ENCODE measurements at regions not wholly inside any gene's neighbourhood (a gene's known extent, or its start where the extent isn't known, plus 50 kb on each side); places are given as distances from the start of the nearest gene placed in this dataset.

- Histone ChIP-seq H3K9me3 (ENCODE audit: control insufficient read depth in 2 of 2, insufficient read depth in 1 of 2, low read depth in 1 of 2, low read length in 1 of 2) (no peaks in the 10 kb centered on the region), H3K27ac (ENCODE audit: low read depth in 2 of 2, low read length in 1 of 2) (no peak overlapping the region), H3K4me1 (ENCODE audit: control insufficient read depth in 2 of 2, insufficient read depth in 2 of 2, low read length in 1 of 2) (no peaks in the 10 kb centered on the region), H3K36me3 (ENCODE audit: control insufficient read depth in 2 of 2, insufficient read depth in 2 of 2, low read length in 1 of 2) (no peaks in the 10 kb centered on the region), H3K27me3 (ENCODE audit: control insufficient read depth in 1 of 2, insufficient read depth in 2 of 2, low read length in 2 of 2) (no peaks in the 10 kb centered on the region), H3K4me3 (ENCODE audit: low read depth in 1 of 2, low read length in 2 of 2) (no peak overlapping the region)
- 56 to 77% methylated on average over 2 of the region's 2 CpGs for whole genome bisulfite sequencing, 2 donors
Measured at GRCh38 chr5:164860896-164861295, 1355.5 kb downstream of the MAT2B start.

- H3K36me3 ChIP-seq (ENCODE audit: control insufficient read depth in 2 of 2, insufficient read depth in 2 of 2, low read length in 1 of 2), result no peaks in the 10 kb centered on the region
- H3K27me3 ChIP-seq (ENCODE audit: control insufficient read depth in 1 of 2, insufficient read depth in 2 of 2, low read length in 2 of 2), result no peaks in the 10 kb centered on the region
- no peaks in the 10 kb centered on the region for H3K4me1 ChIP-seq (ENCODE audit: control insufficient read depth in 2 of 2, insufficient read depth in 2 of 2, low read length in 1 of 2)
- no peaks in the 10 kb centered on the region for H3K9me3 ChIP-seq (ENCODE audit: control insufficient read depth in 2 of 2, insufficient read depth in 1 of 2, low read depth in 1 of 2, low read length in 1 of 2)
- H3K4me3 ChIP-seq (ENCODE audit: low read depth in 1 of 2, low read length in 2 of 2), result no peak overlapping the region
- WGBS, 2 donors, result 59 to 72% methylated on average over 1 of the region's 1 CpG
- no peak overlapping the region for H3K27ac ChIP-seq (ENCODE audit: low read depth in 2 of 2, low read length in 1 of 2)
Measured at GRCh38 chr5:164861610-164862009, 1356.2 kb downstream of the MAT2B start.

GRCh38 chr5:164868761-164869160 is 1363.3 kb downstream of the MAT2B start:
- Histone ChIP-seq H3K27me3 (ENCODE audit: control insufficient read depth in 1 of 2, insufficient read depth in 2 of 2, low read length in 2 of 2) (no peaks in the 10 kb centered on the region), H3K9me3 (ENCODE audit: control insufficient read depth in 2 of 2, insufficient read depth in 1 of 2, low read depth in 1 of 2, low read length in 1 of 2) (no peaks in the 10 kb centered on the region), H3K4me3 (ENCODE audit: low read depth in 1 of 2, low read length in 2 of 2) (no peak overlapping the region), H3K4me1 (ENCODE audit: control insufficient read depth in 2 of 2, insufficient read depth in 2 of 2, low read length in 1 of 2) (no peaks in the 10 kb centered on the region), H3K36me3 (ENCODE audit: control insufficient read depth in 2 of 2, insufficient read depth in 2 of 2, low read length in 1 of 2) (no peaks in the 10 kb centered on the region), H3K27ac (ENCODE audit: low read depth in 2 of 2, low read length in 1 of 2) (no peak overlapping the region)

GRCh38 chr5:164869325-164869724 is 1363.9 kb downstream of the MAT2B start:
- H3K27ac ChIP-seq (ENCODE audit: low read depth in 2 of 2, low read length in 1 of 2), result no peak overlapping the region
- no peaks in the 10 kb centered on the region for H3K36me3 ChIP-seq (ENCODE audit: control insufficient read depth in 2 of 2, insufficient read depth in 2 of 2, low read length in 1 of 2)
- WGBS, 2 donors, result 92 to 93% methylated on average over 4 of the region's 4 CpGs
- no peaks in the 10 kb centered on the region for H3K27me3 ChIP-seq (ENCODE audit: control insufficient read depth in 1 of 2, insufficient read depth in 2 of 2, low read length in 2 of 2)
- no peaks in the 10 kb centered on the region for H3K4me1 ChIP-seq (ENCODE audit: control insufficient read depth in 2 of 2, insufficient read depth in 2 of 2, low read length in 1 of 2)
- no peaks in the 10 kb centered on the region for H3K9me3 ChIP-seq (ENCODE audit: control insufficient read depth in 2 of 2, insufficient read depth in 1 of 2, low read depth in 1 of 2, low read length in 1 of 2)
- no peak overlapping the region for H3K4me3 ChIP-seq (ENCODE audit: low read depth in 1 of 2, low read length in 2 of 2)

- no peaks in the 10 kb centered on the region for H3K9me3 ChIP-seq (ENCODE audit: control insufficient read depth in 2 of 2, insufficient read depth in 1 of 2, low read depth in 1 of 2, low read length in 1 of 2)
- no peaks in the 10 kb centered on the region for H3K27me3 ChIP-seq (ENCODE audit: control insufficient read depth in 1 of 2, insufficient read depth in 2 of 2, low read length in 2 of 2)
- H3K36me3 ChIP-seq (ENCODE audit: control insufficient read depth in 2 of 2, insufficient read depth in 2 of 2, low read length in 1 of 2), result no peaks in the 10 kb centered on the region
- H3K27ac ChIP-seq (ENCODE audit: low read depth in 2 of 2, low read length in 1 of 2), result no peak overlapping the region
- H3K4me3 ChIP-seq (ENCODE audit: low read depth in 1 of 2, low read length in 2 of 2), result no peak overlapping the region
- H3K4me1 ChIP-seq (ENCODE audit: control insufficient read depth in 2 of 2, insufficient read depth in 2 of 2, low read length in 1 of 2), result no peaks in the 10 kb centered on the region
- 48 to 51% methylated on average over 1 of the region's 1 CpG for WGBS, 2 donors
Measured at GRCh38 chr5:164876793-164877192, 1371.4 kb downstream of the MAT2B start.

GRCh38 chr5:164881442-164881841 is 1376.0 kb downstream of the MAT2B start:
- 90 to 93% methylated on average over 12 of the region's 12 CpGs for WGBS, 2 donors
- H3K27ac ChIP-seq (ENCODE audit: low read depth in 2 of 2, low read length in 1 of 2), result no peak overlapping the region
- H3K9me3 ChIP-seq (ENCODE audit: control insufficient read depth in 2 of 2, insufficient read depth in 1 of 2, low read depth in 1 of 2, low read length in 1 of 2), result no peaks in the 10 kb centered on the region
- no peaks in the 10 kb centered on the region for H3K27me3 ChIP-seq (ENCODE audit: control insufficient read depth in 1 of 2, insufficient read depth in 2 of 2, low read length in 2 of 2)
- no peak overlapping the region for H3K4me3 ChIP-seq (ENCODE audit: low read depth in 1 of 2, low read length in 2 of 2)
- H3K36me3 ChIP-seq (ENCODE audit: control insufficient read depth in 2 of 2, insufficient read depth in 2 of 2, low read length in 1 of 2), result no peaks in the 10 kb centered on the region
- H3K4me1 ChIP-seq (ENCODE audit: control insufficient read depth in 2 of 2, insufficient read depth in 2 of 2, low read length in 1 of 2), result no peaks in the 10 kb centered on the region

- H3K27me3 ChIP-seq (ENCODE audit: control insufficient read depth in 1 of 2, insufficient read depth in 2 of 2, low read length in 2 of 2), result no peaks in the 10 kb centered on the region
- 71% methylated on average over 3 of the region's 3 CpGs for WGBS, 2 donors
- H3K4me1 ChIP-seq (ENCODE audit: control insufficient read depth in 2 of 2, insufficient read depth in 2 of 2, low read length in 1 of 2), result no peaks in the 10 kb centered on the region
- H3K36me3 ChIP-seq (ENCODE audit: control insufficient read depth in 2 of 2, insufficient read depth in 2 of 2, low read length in 1 of 2), result no peaks in the 10 kb centered on the region
- H3K4me3 ChIP-seq (ENCODE audit: low read depth in 1 of 2, low read length in 2 of 2), result no peak overlapping the region
- no peak overlapping the region for H3K27ac ChIP-seq (ENCODE audit: low read depth in 2 of 2, low read length in 1 of 2)
- H3K9me3 ChIP-seq (ENCODE audit: control insufficient read depth in 2 of 2, insufficient read depth in 1 of 2, low read depth in 1 of 2, low read length in 1 of 2), result no peaks in the 10 kb centered on the region
Measured at GRCh38 chr5:164885179-164885578, 1379.8 kb downstream of the MAT2B start.

DNA sequence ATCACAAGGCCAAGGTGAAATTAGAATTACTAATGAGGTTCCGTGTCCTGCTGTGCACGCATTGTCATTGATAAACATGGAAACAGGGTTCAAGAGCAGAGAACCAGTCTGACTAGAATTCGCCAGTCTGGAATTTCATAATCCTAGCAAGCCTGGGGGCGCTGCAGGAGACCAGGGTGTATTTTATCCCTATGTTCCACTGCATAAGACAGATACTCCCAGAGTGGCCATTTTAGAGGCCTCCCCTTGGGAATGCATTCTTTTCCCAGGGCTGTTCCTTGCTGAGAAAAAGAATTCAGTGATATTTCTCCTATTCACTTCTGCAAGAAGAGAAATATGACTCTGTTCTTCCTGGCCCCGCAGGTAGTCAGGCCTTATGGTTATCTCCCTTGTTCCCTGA is 1387.7 kb downstream of the MAT2B start:
- WGBS, 2 donors, result 70 to 73% methylated on average over 5 of the region's 5 CpGs

DNA sequence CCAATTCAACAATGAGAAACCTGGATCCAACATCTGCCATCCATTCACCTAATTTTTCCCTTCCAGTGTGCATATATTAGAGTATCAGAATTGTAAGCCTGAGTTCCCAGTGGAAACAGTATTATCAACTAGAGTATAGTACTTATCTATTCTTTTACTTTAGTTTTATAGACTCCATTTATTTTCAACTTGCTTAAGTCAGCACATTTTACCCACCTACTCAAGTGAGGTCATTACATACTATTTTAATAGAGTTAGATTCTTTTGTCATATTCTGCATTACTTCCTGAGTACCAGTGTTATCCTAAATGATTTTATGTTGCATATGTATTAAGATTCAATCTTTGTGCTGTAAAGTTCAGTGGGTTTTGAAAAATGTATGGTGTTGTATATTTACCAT is 1393.3 kb downstream of the MAT2B start:
- H3K4me3 ChIP-seq (ENCODE audit: low read depth in 1 of 2, low read length in 2 of 2), result no peak overlapping the region
- H3K36me3 ChIP-seq (ENCODE audit: control insufficient read depth in 2 of 2, insufficient read depth in 2 of 2, low read length in 1 of 2), result no peaks in the 10 kb centered on the region
- H3K27ac ChIP-seq (ENCODE audit: low read depth in 2 of 2, low read length in 1 of 2), result no peak overlapping the region
- H3K4me1 ChIP-seq (ENCODE audit: control insufficient read depth in 2 of 2, insufficient read depth in 2 of 2, low read length in 1 of 2), result no peaks in the 10 kb centered on the region
- H3K27me3 ChIP-seq (ENCODE audit: control insufficient read depth in 1 of 2, insufficient read depth in 2 of 2, low read length in 2 of 2), result no peaks in the 10 kb centered on the region
- no peaks in the 10 kb centered on the region for H3K9me3 ChIP-seq (ENCODE audit: control insufficient read depth in 2 of 2, insufficient read depth in 1 of 2, low read depth in 1 of 2, low read length in 1 of 2)

More for the DNA sequence above, 1387.7 kb downstream of the MAT2B start:
- Histone ChIP-seq H3K27ac (ENCODE audit: low read depth in 2 of 2, low read length in 1 of 2) (no peak overlapping the region), H3K9me3 (ENCODE audit: control insufficient read depth in 2 of 2, insufficient read depth in 1 of 2, low read depth in 1 of 2, low read length in 1 of 2) (no peaks in the 10 kb centered on the region), H3K27me3 (ENCODE audit: control insufficient read depth in 1 of 2, insufficient read depth in 2 of 2, low read length in 2 of 2) (no peaks in the 10 kb centered on the region), H3K4me1 (ENCODE audit: control insufficient read depth in 2 of 2, insufficient read depth in 2 of 2, low read length in 1 of 2) (no peaks in the 10 kb centered on the region), H3K36me3 (ENCODE audit: control insufficient read depth in 2 of 2, insufficient read depth in 2 of 2, low read length in 1 of 2) (no peaks in the 10 kb centered on the region), H3K4me3 (ENCODE audit: low read depth in 1 of 2, low read length in 2 of 2) (no peak overlapping the region)

DNA sequence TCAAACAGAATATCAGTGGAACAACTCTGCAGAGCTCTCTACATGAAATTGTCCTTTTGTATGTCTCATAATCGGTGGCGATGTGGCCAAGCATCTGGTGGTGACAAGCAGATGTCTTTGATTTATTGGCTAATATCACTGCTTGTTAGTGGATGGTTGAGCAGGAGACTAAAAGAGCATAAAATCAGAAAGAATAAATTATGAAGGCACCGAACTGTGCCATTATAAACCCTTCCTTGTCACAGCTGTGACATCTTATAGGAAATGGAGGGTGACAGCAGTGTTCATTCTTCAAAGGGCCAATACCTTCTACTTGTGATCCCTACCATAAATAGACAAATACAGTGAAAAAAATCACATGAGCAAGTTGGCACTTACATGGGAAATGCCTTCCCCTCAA is 1404.3 kb downstream of the MAT2B start:
- Histone ChIP-seq H3K4me1 (ENCODE audit: control insufficient read depth in 2 of 2, insufficient read depth in 2 of 2, low read length in 1 of 2) (no peaks in the 10 kb centered on the region), H3K36me3 (ENCODE audit: control insufficient read depth in 2 of 2, insufficient read depth in 2 of 2, low read length in 1 of 2) (no peaks in the 10 kb centered on the region), H3K27me3 (ENCODE audit: control insufficient read depth in 1 of 2, insufficient read depth in 2 of 2, low read length in 2 of 2) (no peaks in the 10 kb centered on the region), H3K4me3 (ENCODE audit: low read depth in 1 of 2, low read length in 2 of 2) (no peak overlapping the region), H3K9me3 (ENCODE audit: control insufficient read depth in 2 of 2, insufficient read depth in 1 of 2, low read depth in 1 of 2, low read length in 1 of 2) (no peaks in the 10 kb centered on the region), H3K27ac (ENCODE audit: low read depth in 2 of 2, low read length in 1 of 2) (no peak overlapping the region)
- WGBS, 2 donors, result 87 to 88% methylated on average over 3 of the region's 3 CpGs
